Renal cortical epithelial cell (primary cell): ENCODE measurements at regions not wholly inside any gene's neighbourhood (a gene's known extent, or its start where the extent isn't known, plus 50 kb on each side); places are given as distances from the start of the nearest gene placed in this dataset.
A peak's percentile ranks its signal among the peaks of the same experiment; 100 is the strongest.

ENCODE experiments used
- DNase-seq: peaks from one replicate; pipeline ENCODE4 v3.0.0-alpha.2; 2011; ENCODE audit warnings: low read depth

- DNase-seq: no peak
These were observed 264.7 kb downstream of the IRS2 start for GRCh38 chr13:109521719-109522118.

GRCh38 chr13:109517517-109517916, 268.9 kb downstream of the IRS2 start:
- peak; percentile 2 for DNase-seq

GRCh38 chr13:109516186-109516585, 270.2 kb downstream of the IRS2 start:
- DNase-seq: no peak

GRCh38 chr13:109510013-109510412, 276.4 kb downstream of the IRS2 start:
- no peak for DNase-seq

GRCh38 chr13:109509154-109509900, 277.1 kb downstream of the IRS2 start:
- DNase-seq: no peak

GRCh38 chr13:109500146-109500773, 286.1 kb downstream of the IRS2 start:
- DNase-seq: no peak

GRCh38 chr13:109497917-109498316, 288.5 kb downstream of the IRS2 start:
- no peak for DNase-seq

- no peak for DNase-seq
These were observed 290.2 kb downstream of the IRS2 start for GRCh38 chr13:109496216-109496615.

- no peak for DNase-seq
These were observed 291.4 kb downstream of the IRS2 start for GRCh38 chr13:109494925-109495369.

GRCh38 chr13:109485136-109485794, 301.1 kb downstream of the IRS2 start:
- no peak for DNase-seq

- DNase-seq: no peak
These were observed 303.1 kb downstream of the IRS2 start for GRCh38 chr13:109483284-109483683.

- peak; percentile 13 for DNase-seq
These were observed 305.3 kb downstream of the IRS2 start for GRCh38 chr13:109481040-109481439.

GRCh38 chr13:109480011-109480955, 306.1 kb downstream of the IRS2 start:
- peak; percentile 50 for DNase-seq

- no peak for DNase-seq
These were observed 306.8 kb downstream of the IRS2 start for GRCh38 chr13:109479534-109479933.

GRCh38 chr13:109476001-109476400, 310.4 kb downstream of the IRS2 start:
- peak; percentile 79 for DNase-seq

GRCh38 chr13:109468123-109468522, 318.3 kb downstream of the IRS2 start:
- peak; percentile 13 for DNase-seq

- no peak for DNase-seq
These were observed 321.2 kb downstream of the IRS2 start for GRCh38 chr13:109465148-109465547.

GRCh38 chr13:109454167-109454917, 332.0 kb downstream of the IRS2 start:
- no peak for DNase-seq

- no peak for DNase-seq
These were observed 334.7 kb downstream of the IRS2 start for GRCh38 chr13:109451726-109452125.

GRCh38 chr13:109448629-109449028, 337.8 kb downstream of the IRS2 start:
- DNase-seq: no peak

GRCh38 chr13:109447667-109448066, 338.7 kb downstream of the IRS2 start:
- DNase-seq: no peak
